Stimulated activated CD4-positive, alpha-beta T cell treated with anti-CD3 and anti-CD28 coated beads, Interleukin-15, amount 100 ng/mL, for 24 hours (primary cell): ENCODE measurements at regions not wholly inside any gene's neighbourhood (a gene's known extent, or its start where the extent isn't known, plus 50 kb on each side); places are given as distances from the start of the nearest gene placed in this dataset.
"Not testable (repeated sequence)": the region's sequence is repeated elsewhere in the genome, so short reads cannot be mapped to it uniquely, and the experiment has no call there.

Experiments used
- DNase-seq: peaks from one replicate; pipeline ENCODE4 v3.0.0-alpha.2; 2020

GRCh38 chr13:44810061-44810840 is 179.0 kb downstream of the NUFIP1 start:
- DNase-seq, result peak; percentile 10

- no peak for DNase-seq
These were observed 180.1 kb downstream of the NUFIP1 start for GRCh38 chr13:44809190-44809589.

GRCh38 chr13:44808185-44808584 is 181.1 kb downstream of the NUFIP1 start:
- DNase-seq, result no peak

- DNase-seq, result no peak
These were observed 181.7 kb downstream of the NUFIP1 start for GRCh38 chr13:44807449-44808034.

- DNase-seq, result no peak
These were observed 182.4 kb downstream of the NUFIP1 start for GRCh38 chr13:44806826-44807225.

GRCh38 chr13:44805585-44805984 is 183.7 kb downstream of the NUFIP1 start:
- no peak for DNase-seq

- DNase-seq, result no peak
These were observed 185.9 kb downstream of the NUFIP1 start for GRCh38 chr13:44803390-44803789.

- no peak for DNase-seq
These were observed 186.8 kb downstream of the NUFIP1 start for GRCh38 chr13:44802491-44802890.

- DNase-seq, result no peak
These were observed 187.3 kb downstream of the NUFIP1 start for GRCh38 chr13:44801990-44802389.

- no peak for DNase-seq
These were observed 188.6 kb downstream of the NUFIP1 start for GRCh38 chr13:44800626-44801025.

GRCh38 chr13:44797685-44798084 is 191.6 kb downstream of the NUFIP1 start:
- no peak for DNase-seq

GRCh38 chr13:44796597-44797490 is 192.4 kb downstream of the NUFIP1 start:
- no peak for DNase-seq

- not testable (repeated sequence) for DNase-seq
These were observed 193.2 kb downstream of the NUFIP1 start for GRCh38 chr13:44796039-44796438.

- DNase-seq, result no peak
These were observed 194.1 kb downstream of the NUFIP1 start for GRCh38 chr13:44795176-44795575.

- no peak for DNase-seq
These were observed 197.2 kb downstream of the NUFIP1 start for GRCh38 chr13:44792096-44792495.

GRCh38 chr13:44790289-44790688 is 199.0 kb downstream of the NUFIP1 start:
- DNase-seq, result no peak

- no peak for DNase-seq
These were observed 201.7 kb downstream of the NUFIP1 start for GRCh38 chr13:44787617-44788016.

- DNase-seq, result no peak
These were observed 202.5 kb downstream of the NUFIP1 start for GRCh38 chr13:44786756-44787155.

- DNase-seq, result no peak
These were observed 203.9 kb downstream of the NUFIP1 start for GRCh38 chr13:44785401-44785800.

GRCh38 chr13:44784708-44785080 is 204.6 kb downstream of the NUFIP1 start:
- DNase-seq, result no peak

GRCh38 chr13:44783994-44784707 is 205.1 kb downstream of the NUFIP1 start:
- DNase-seq, result no peak

GRCh38 chr13:44780591-44781280 is 204.6 kb upstream of the TSC22D1 start:
- DNase-seq, result no peak
